Kasumi-1 (cell line): ENCODE measurements at regions not wholly inside any gene's neighbourhood (a gene's known extent, or its start where the extent isn't known, plus 50 kb on each side); places are given as distances from the start of the nearest gene placed in this dataset.
A peak's percentile ranks its signal among the peaks of the same experiment; 100 is the strongest.

Source experiments
- DNase-seq, 2 experiments: peaks; one replicate each; lab custom pipeline; 2025; lab: John Stamatoyannopoulos, UW

- no peak for DNase-seq
Measured at GRCh38 chrX:131703646-131704045, 159.8 kb downstream of the OR13H1 start.

DNA sequence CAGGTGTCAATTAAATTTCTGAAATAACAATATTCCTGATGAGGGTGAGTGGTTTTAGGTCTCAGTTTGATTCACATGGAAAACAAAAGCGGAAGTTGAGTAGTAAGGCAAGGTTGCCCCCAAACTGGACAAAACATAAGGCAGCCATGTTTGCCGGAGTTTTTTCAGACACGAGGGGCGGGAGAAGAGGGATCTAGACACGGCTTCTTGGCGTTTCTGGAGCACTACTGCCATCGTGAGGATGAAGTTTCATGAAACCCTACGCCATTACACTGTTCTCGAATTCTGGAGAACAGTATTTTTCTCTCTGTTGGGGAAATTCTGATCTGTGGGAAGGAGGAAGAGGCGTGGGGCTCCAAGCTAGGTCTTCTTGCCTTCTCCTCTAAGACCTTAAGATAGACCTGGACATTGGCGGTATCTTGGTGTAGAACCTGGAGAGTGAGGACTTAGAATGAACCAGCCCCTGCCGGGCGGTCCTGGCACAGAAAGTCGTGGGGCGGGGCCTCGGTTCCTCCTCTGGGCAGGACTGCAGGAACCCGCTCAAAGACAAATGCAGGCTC, 160.3 kb downstream of the OR13H1 start:
- DNase-seq: no peak

GRCh38 chrX:131709553-131709952, 165.7 kb downstream of the OR13H1 start:
- DNase-seq: no peak

- DNase-seq: no peak
Measured at GRCh38 chrX:131711478-131711867, 167.6 kb downstream of the OR13H1 start.

DNA sequence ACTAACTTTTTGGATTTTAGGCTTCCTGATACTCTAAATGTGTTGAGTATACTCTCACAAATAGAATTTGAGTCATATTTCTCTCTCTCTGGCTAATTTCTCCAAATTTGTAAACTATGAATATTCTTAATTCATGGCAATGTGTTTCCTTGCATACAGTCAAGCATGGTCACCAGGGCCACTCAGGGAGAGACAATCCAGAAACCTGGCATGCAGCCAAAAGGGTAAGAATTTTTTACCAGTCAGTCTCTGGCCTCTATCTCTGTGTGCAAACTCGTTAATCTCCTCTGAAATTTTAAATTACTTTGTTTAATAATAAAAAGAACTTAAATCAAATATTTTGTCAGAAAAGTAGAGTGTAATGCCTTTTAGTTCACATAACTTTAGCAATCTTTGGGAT, 179.8 kb downstream of the OR13H1 start:
- no peak for DNase-seq

GRCh38 chrX:131724292-131724691, 180.4 kb downstream of the OR13H1 start:
- DNase-seq: no peak

GRCh38 chrX:131725001-131725654, 181.3 kb downstream of the OR13H1 start:
- peak; percentile 43 to 55 for DNase-seq

DNA sequence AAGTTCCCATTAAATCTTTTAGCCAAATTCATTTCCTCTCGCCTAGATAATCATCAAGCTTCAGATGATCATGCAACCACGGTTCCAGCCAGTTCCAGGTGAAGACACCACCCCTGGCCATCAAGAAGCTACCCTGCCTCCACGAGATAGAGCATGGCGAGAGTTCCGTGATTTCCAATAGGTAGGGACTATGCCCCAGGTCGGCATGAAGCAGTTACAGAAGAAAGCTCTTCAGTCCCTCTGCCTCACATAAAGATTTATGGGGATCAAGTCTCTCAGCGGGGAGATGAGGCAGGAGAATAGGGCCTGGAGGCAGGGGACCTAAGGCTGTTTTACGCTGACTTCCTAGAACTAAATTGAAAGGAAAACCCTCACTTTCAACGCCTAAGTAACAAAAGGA, 183.9 kb downstream of the OR13H1 start:
- no peak for DNase-seq

- no peak for DNase-seq
Measured at GRCh38 chrX:131728295-131729145, 184.6 kb downstream of the OR13H1 start.

DNA sequence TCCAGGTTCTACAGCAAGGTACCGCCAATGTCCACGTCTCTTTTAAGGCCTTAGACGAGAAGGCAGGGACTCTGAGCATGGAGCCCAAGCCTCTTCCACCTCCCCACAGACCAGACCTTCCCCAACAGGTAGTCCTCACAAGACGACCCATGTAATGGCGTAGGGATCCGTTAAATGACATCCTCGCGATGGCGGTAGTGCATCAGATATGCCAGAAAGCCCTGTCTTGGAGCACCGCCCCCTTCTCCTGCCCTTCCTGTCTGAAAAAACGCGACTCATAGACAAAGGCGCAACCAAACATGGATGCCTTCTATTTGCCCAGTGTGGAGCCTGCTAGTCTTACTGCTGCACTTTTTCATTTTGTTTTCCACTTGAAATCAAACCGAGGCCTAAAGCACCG, 185.4 kb downstream of the OR13H1 start:
- DNase-seq: no peak

DNA sequence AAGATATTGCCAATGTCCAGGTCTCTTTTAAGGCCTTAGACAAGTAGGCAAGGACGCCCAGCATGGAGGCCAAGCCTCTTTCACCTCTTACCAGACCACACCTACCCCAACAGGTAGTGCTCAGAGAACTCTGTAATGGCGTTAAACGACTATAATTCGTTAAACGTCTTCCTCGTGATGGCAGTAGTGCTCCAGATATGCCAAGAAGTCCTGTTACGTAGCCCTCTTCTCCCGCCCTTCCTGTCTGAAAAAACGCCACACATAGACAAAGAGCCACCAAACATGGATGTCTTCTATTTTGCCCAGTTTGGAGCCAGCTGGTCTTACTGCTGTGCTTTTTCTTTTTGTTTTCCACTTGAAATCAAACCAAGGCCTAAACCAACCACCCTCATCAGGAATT, 190.7 kb downstream of the OR13H1 start:
- DNase-seq: no peak

DNA sequence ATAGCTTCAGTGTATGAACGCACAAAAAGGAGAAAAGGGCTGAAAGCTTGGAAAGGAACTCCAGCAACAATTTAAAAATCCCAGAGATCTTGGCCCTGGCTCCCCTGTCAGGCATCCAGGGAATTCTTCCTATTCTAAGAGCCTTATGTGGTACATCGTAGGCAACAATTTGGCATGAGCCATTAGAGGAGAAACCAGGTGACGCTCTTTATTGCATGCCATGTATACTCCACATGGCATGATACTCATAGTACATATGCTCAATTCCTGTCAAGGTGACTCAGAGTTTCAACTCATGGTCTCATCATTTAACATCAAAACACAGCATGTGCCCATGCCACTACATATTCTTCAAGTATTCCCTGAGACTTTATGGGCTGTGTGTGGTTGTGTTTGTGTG, 191.3 kb downstream of the OR13H1 start:
- DNase-seq: no peak

DNA sequence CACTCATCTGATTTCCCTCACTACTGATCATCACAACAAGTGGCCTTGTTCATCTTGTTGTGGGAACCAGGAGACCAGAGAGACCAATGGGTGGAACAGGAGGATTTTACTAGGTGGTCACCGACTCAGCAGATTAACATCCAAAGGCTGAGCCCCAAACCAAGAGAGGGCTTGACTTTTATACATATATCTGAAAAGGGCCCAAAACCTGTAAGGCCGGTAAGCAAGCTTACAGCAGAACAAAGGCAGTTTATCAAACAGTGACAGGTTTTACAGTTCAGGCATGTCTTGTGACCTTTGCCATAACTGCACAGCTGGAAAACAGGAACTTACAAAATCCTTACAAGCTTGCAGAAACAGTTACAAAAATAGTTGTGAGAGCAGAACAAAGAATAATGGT, 195.9 kb downstream of the OR13H1 start:
- peak; percentile 35 to 43 for DNase-seq

GRCh38 chrX:131741103-131741581, 197.3 kb downstream of the OR13H1 start:
- no peak for DNase-seq

GRCh38 chrX:131745942-131746489, 202.1 kb downstream of the OR13H1 start:
- DNase-seq: no peak

- DNase-seq: no peak
Measured at GRCh38 chrX:131746491-131746968, 202.7 kb downstream of the OR13H1 start.

DNA sequence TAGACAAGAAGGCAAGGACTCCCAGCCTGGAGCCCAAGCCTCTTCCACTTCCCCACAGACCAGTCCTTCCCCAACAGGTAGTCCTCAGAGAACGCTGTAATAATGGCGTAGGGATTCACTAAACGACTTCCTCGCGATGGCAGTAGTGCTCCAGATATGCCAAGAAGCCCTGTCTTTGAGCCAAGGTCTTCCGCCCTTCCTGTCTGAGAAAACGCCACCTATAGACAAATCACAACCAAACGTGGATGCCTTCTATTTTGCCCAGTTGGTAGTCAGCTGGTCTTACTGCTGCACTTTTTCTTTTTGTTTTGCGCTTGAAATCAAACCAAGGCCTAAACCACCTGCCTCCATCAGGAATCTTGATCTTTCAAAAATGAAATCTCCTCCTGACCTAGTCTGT, 203.3 kb downstream of the OR13H1 start:
- no peak for DNase-seq

DNA sequence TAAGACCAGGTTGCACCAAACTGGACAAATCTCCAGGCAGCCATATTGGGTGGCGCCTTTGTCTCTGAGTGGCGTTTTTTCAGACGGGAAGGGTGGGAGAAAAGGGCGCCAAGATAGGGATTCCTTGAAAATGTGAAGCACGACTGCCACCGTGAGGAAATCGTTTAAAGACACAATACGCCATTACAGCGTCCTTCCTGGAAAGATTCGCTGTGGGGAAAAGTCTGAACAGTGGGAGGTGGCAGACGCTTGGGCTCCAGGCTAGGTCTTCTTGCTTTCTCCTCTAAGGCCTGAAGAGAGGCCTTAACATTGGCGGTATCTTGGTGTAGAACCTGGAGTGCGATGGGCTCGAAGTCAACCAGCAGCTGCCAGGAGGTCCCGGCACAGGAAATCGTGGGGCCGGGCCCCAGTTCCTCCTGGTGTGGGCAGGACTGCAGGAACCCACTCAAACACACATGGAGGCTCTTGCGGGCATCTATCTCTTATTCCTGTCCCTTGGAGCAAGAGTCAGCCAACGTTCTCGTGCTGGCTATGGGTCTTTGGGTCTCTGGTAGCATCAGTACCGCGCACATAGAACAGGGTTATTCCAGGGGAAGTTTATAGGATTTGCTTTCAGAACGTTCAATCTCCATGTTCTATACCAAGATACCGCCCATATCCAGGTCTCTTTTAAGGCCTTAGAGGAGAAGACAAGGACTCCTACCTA, 208.8 kb downstream of the OR13H1 start:
- DNase-seq: no peak

DNA sequence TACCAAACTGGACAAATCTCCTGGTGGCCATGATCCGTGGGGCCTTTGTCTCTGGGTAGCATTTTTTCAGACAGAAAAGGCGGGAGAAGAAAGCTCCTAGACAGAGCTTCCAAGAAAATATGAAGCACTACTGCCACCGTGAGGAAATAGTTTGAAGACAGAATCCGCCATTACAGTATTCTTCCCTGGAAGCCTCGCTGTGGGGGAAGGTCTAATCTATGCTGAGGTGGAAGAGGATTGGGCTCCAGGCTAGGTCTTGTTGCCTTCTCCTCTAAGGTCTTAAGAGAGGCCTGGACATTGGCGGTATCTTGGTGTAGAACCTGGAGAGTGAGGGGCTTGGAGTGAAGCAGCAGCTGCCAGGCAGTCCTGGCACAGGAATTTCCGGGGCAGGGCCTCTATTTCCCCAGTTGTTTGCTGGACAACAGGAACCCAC, 218.9 kb downstream of the OR13H1 start:
- peak in 1 of 2 experiments; percentile 0 for DNase-seq

- no peak for DNase-seq
Measured at GRCh38 chrX:131763674-131764073, 219.8 kb downstream of the OR13H1 start.

DNA sequence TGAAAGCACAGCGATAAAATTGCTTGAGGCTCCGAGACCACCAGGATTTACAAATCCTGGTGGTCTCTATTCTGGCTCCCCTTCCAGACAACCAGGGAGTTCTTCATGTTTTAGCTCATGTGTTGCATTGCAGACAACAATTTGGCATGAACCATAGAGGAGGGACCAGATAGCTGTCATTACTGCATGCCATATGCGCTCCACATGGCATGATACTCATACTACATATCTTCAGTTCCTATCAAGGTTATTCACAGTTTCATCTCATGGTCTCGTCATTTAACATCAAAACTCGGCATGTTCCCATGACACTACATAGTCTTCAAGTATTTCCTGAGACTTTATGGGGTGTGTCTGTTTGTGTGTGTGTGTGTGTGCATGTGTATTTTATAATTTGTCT, 220.3 kb downstream of the OR13H1 start:
- DNase-seq: no peak
